Stimulated activated CD8-positive, alpha-beta memory T cell treated with anti-CD3 and anti-CD28 coated beads, Interleukin-7, amount 100 ng/mL, for 4 hours (primary cell): ENCODE measurements at regions not wholly inside any gene's neighbourhood (a gene's known extent, or its start where the extent isn't known, plus 50 kb on each side); places are given as distances from the start of the nearest gene placed in this dataset.

Experiments used
- DNase-seq, 2 donors: peaks; one replicate each; pipeline ENCODE4 v3.0.0-alpha.2; 2020; ENCODE audit warnings: low read depth in 2 of 2

GRCh38 chr22:44555597-44555996 lies 57.6 kb upstream of the RTL6 start:
- no peak for DNase-seq

GRCh38 chr22:44555046-44555445 lies 57.0 kb upstream of the RTL6 start:
- no peak for DNase-seq

GRCh38 chr22:44554411-44554810 lies 56.4 kb upstream of the RTL6 start:
- DNase-seq = no peak

- no peak for DNase-seq
Observed at GRCh38 chr22:44550711-44551491, 52.9 kb upstream of the RTL6 start.

GRCh38 chr22:44549701-44550100 lies 51.7 kb upstream of the RTL6 start:
- no peak for DNase-seq

- no peak for DNase-seq
Observed at GRCh38 chr22:44548981-44549380, 50.9 kb upstream of the RTL6 start.
